ENCODE measurements at regions not wholly inside any gene's neighbourhood (a gene's known extent, or its start where the extent isn't known, plus 50 kb on each side); places are given as distances from the start of the nearest gene placed in this dataset.
"Not testable (repeated sequence)": the region's sequence is repeated elsewhere in the genome, so short reads cannot be mapped to it uniquely, and the experiment has no call there.

- TF ChIP-seq CTCF (IDR thresholded peaks at IDR 0.05; ENCODE audit: insufficient read depth, low read length, missing control alignments): no peak
- no peak overlapping the region for H3K4me3 ChIP-seq (ENCODE audit: low read depth, low read length)
- DNase-seq (ENCODE audit: low read depth, low spot score): no peak
- CTCF ChIA-PET: no interaction called here
- POLR2A ChIA-PET: no interaction called here
Observed at GRCh38 chr6:6987749-6988148, 120.0 kb upstream of the RREB1 start.

- CTCF ChIA-PET; H3K4me3 ChIP-seq (ENCODE audit: low read depth, low read length); POLR2A ChIA-PET: not testable (repeated sequence)
Observed at GRCh38 chr6:6990059-6990458, 117.7 kb upstream of the RREB1 start.

GRCh38 chr6:6993503-6994237, 114.1 kb upstream of the RREB1 start:
- no peak for TF ChIP-seq CTCF (IDR thresholded peaks at IDR 0.05; ENCODE audit: insufficient read depth, low read length, missing control alignments)
- H3K4me3 ChIP-seq (ENCODE audit: low read depth, low read length): no peak overlapping the region
- POLR2A ChIA-PET: no interaction called here
- DNase-seq (ENCODE audit: low read depth, low spot score): no peak
- CTCF ChIA-PET: no interaction called here

More at GRCh38 chr6:6990059-6990458, 117.7 kb upstream of the RREB1 start:
- not testable (repeated sequence) for DNase-seq (ENCODE audit: low read depth, low spot score)

- ChIA-PET CTCF (no interaction called here), POLR2A (no interaction called here)
- no peak for TF ChIP-seq CTCF (IDR thresholded peaks at IDR 0.05; ENCODE audit: insufficient read depth, low read length, missing control alignments)
- no peak overlapping the region for H3K4me3 ChIP-seq (ENCODE audit: low read depth, low read length)
- DNase-seq (ENCODE audit: low read depth, low spot score): no peak
Observed at GRCh38 chr6:6994796-6995195, 113.0 kb upstream of the RREB1 start.

GRCh38 chr6:6995328-6995727, 112.4 kb upstream of the RREB1 start:
- H3K4me3 ChIP-seq (ENCODE audit: low read depth, low read length): no peak overlapping the region
- ChIA-PET POLR2A (no interaction called here), CTCF (no interaction called here)
- no peak for TF ChIP-seq CTCF (IDR thresholded peaks at IDR 0.05; ENCODE audit: insufficient read depth, low read length, missing control alignments)
- DNase-seq (ENCODE audit: low read depth, low spot score): no peak

- no peak for TF ChIP-seq CTCF (IDR thresholded peaks at IDR 0.05; ENCODE audit: insufficient read depth, low read length, missing control alignments)
- no peak for DNase-seq (ENCODE audit: low read depth, low spot score)
- CTCF ChIA-PET: no interaction called here
- no peak overlapping the region for H3K4me3 ChIP-seq (ENCODE audit: low read depth, low read length)
- POLR2A ChIA-PET: no interaction called here
Observed at GRCh38 chr6:6996124-6996523, 111.6 kb upstream of the RREB1 start.

All from AG04449 (cell line).